Keratinocyte (primary cell): ENCODE measurements at regions not wholly inside any gene's neighbourhood (a gene's known extent, or its start where the extent isn't known, plus 50 kb on each side); places are given as distances from the start of the nearest gene placed in this dataset.

Experiments used
- DNase-seq: peaks from one replicate; pipeline ENCODE4 v3.0.0-alpha.2; 2011; ENCODE audit warnings: low read depth, missing footprints, low spot score
- FAIRE-seq: peaks from 2 replicates; lab custom pipeline; 2011; peaks lifted over from hg19 to GRCh38; lab: Jason Lieb, UNC
- H2AFZ ChIP-seq: 2 replicates; pipeline ENCODE4 v1.6.0; 2012; ENCODE audit warnings: low read length, control low read depth, inconsistent platforms; ENCODE audit not compliant: control insufficient read depth
- H3K27ac ChIP-seq: 2 replicates; pipeline ENCODE4 v1.5.1; 2011; ENCODE audit warnings: low read length; ENCODE audit not compliant: control insufficient read depth, insufficient read depth
- H3K27me3 ChIP-seq: 3 replicates; pipeline ENCODE4 v1.6.0; 2011; ENCODE audit warnings: low read length; ENCODE audit not compliant: control insufficient read depth, insufficient read depth; ENCODE audit errors: extremely low read depth
- H3K36me3 ChIP-seq, 2 experiments: 2 replicates in 1 of 2; 3 replicates in 1 of 2; pipeline ENCODE4 v1.5.1; 2011; ENCODE audit warnings: low read length in 2 of 2, mild to moderate bottlenecking in 1 of 2; ENCODE audit not compliant: control insufficient read depth in 2 of 2, insufficient read depth in 2 of 2; ENCODE audit errors: extremely low read depth in 1 of 2
- H3K4me1 ChIP-seq: 3 replicates; pipeline ENCODE4 v1.5.1; 2011; ENCODE audit warnings: low read length; ENCODE audit not compliant: control insufficient read depth, insufficient read depth; ENCODE audit errors: extremely low read depth
- H3K4me2 ChIP-seq: 3 replicates; pipeline ENCODE4 v1.6.0; 2011; ENCODE audit warnings: low read depth, low read length; ENCODE audit not compliant: control insufficient read depth, insufficient read depth; ENCODE audit errors: extremely low read depth
- H3K4me3 ChIP-seq, 3 experiments: fragments of 200-600 bp in 1 of 3; sonication (generic) in 1 of 3; 2 replicates in 2 of 3; 3 replicates in 1 of 3; pipeline ENCODE4 v1.5.1; 2011 to 2016; ENCODE audit warnings: low read length in 3 of 3, mild to moderate bottlenecking in 3 of 3, control low read depth in 2 of 3, inconsistent platforms in 1 of 3, low read depth in 1 of 3, mixed read lengths in 1 of 3, mixed run types in 1 of 3, moderate library complexity in 1 of 3; ENCODE audit not compliant: control insufficient read depth in 2 of 3, insufficient read depth in 2 of 3; ENCODE audit errors: extremely low read depth in 1 of 3
- H3K79me2 ChIP-seq: 2 replicates; pipeline ENCODE4 v1.6.0; 2012; ENCODE audit warnings: low read length; ENCODE audit not compliant: control insufficient read depth, insufficient read depth
- H3K9ac ChIP-seq: 3 replicates; pipeline ENCODE4 v1.6.0; 2011; ENCODE audit warnings: low read length; ENCODE audit not compliant: control insufficient read depth, insufficient read depth; ENCODE audit errors: extremely low read depth
- H3K9me1 ChIP-seq: 3 replicates; pipeline ENCODE4 v1.6.0; 2011; ENCODE audit warnings: low read length; ENCODE audit not compliant: control insufficient read depth, insufficient read depth; ENCODE audit errors: extremely low read depth
- H3K9me3 ChIP-seq: 2 replicates; pipeline ENCODE4 v1.5.1; 2012; ENCODE audit warnings: low read depth, low read length; ENCODE audit not compliant: control insufficient read depth
- H4K20me1 ChIP-seq: 3 replicates; pipeline ENCODE4 v1.6.0; 2011; ENCODE audit warnings: low read length; ENCODE audit not compliant: control insufficient read depth, insufficient read depth; ENCODE audit errors: extremely low read depth
- CTCF ChIP-seq, 3 experiments: IDR thresholded peaks in 1 of 3; conservative IDR thresholded peaks in 1 of 3; optimal IDR thresholded peaks in 1 of 3; 2 replicates in 2 of 3; 3 replicates in 1 of 3; pipeline versions ENCODE3 to v1.5.1; 2011; ENCODE audit warnings: low read length in 3 of 3, mild to moderate bottlenecking in 3 of 3, moderate library complexity in 2 of 3, control low read depth in 1 of 3, inconsistent platforms in 1 of 3; ENCODE audit not compliant: insufficient read depth in 2 of 3; ENCODE audit errors: extremely low read depth in 1 of 3
- EZH2 ChIP-seq: IDR thresholded peaks from one replicate; pipeline ENCODE4 v1.6.1; 2012; ENCODE audit warnings: inconsistent platforms, mild to moderate bottlenecking, low read length, moderate library complexity
- dilution Hi-C: fragments of 300-500 bp; cut with MboI; formaldehyde crosslinking; loops from one replicate; pipeline ENCODE4 v1.7.0; 2020; ENCODE audit warnings: low sequenced_read_pairs; ENCODE audit not compliant: extremely low pct_ligation_motif_present

GRCh38 chr20:61119273-61119672, 132.8 kb upstream of the CDH4 start:
- H4K20me1 ChIP-seq, result no peaks in the 10 kb centered on the region
- H3K9me3 ChIP-seq, result no peaks in the 10 kb centered on the region
- dilution Hi-C loops, result no loop called here
- H3K27me3 ChIP-seq, result peaks cover 42% of the 10 kb centered on the region
- TF ChIP-seq EZH2 (no peak), CTCF (optimal IDR thresholded peaks at IDR 0.05 in 1 of 3, IDR thresholded peaks at IDR 0.05 in 1 of 3, conservative IDR thresholded peaks at IDR 0.05 in 1 of 3; ENCODE audit: extremely low read depth in 1 of 3, insufficient read depth in 2 of 3, low read length in 3 of 3) (no peak)
- no peak overlapping the region for H3K4me3 ChIP-seq
- no peaks in the 10 kb centered on the region for H3K36me3 ChIP-seq
- H3K9me1 ChIP-seq, result no peaks in the 10 kb centered on the region
- DNase-seq, result no peak
- H3K9ac ChIP-seq, result no peak overlapping the region
- H2AFZ ChIP-seq, result no peak overlapping the region
- no peaks in the 10 kb centered on the region for H3K79me2 ChIP-seq
- no peak overlapping the region for H3K4me2 ChIP-seq
- no peak overlapping the region for H3K27ac ChIP-seq
- no peak for FAIRE-seq
- H3K4me1 ChIP-seq, result no peaks in the 10 kb centered on the region

GRCh38 chr20:61119794-61120410, 132.2 kb upstream of the CDH4 start:
- no peak for FAIRE-seq
- Histone ChIP-seq H3K27me3 (peaks cover 41% of the 10 kb centered on the region), H3K79me2 (no peaks in the 10 kb centered on the region), H3K27ac (no peak overlapping the region), H3K4me2 (no peak overlapping the region), H3K4me1 (no peaks in the 10 kb centered on the region), H3K9me1 (no peaks in the 10 kb centered on the region), H3K4me3 (no peak overlapping the region), H3K36me3 (no peaks in the 10 kb centered on the region), H4K20me1 (no peaks in the 10 kb centered on the region), H2AFZ (no peak overlapping the region), H3K9ac (no peak overlapping the region), H3K9me3 (no peaks in the 10 kb centered on the region)
- TF ChIP-seq EZH2, result no peak
- no peak for TF ChIP-seq CTCF (optimal IDR thresholded peaks at IDR 0.05 in 1 of 3, IDR thresholded peaks at IDR 0.05 in 1 of 3, conservative IDR thresholded peaks at IDR 0.05 in 1 of 3; ENCODE audit: extremely low read depth in 1 of 3, insufficient read depth in 2 of 3, low read length in 3 of 3)
- DNase-seq, result no peak
- dilution Hi-C loops, result no loop called here
